Astrocyte (in vitro differentiated cells and primary cell): ENCODE measurements at regions not wholly inside any gene's neighbourhood (a gene's known extent, or its start where the extent isn't known, plus 50 kb on each side); places are given as distances from the start of the nearest gene placed in this dataset.
"Not testable (repeated sequence)": the region's sequence is repeated elsewhere in the genome, so short reads cannot be mapped to it uniquely, and the experiment has no call there.

Source experiments
- DNase-seq: peaks from one replicate; pipeline ENCODE4 v3.0.0-alpha.2; 2010; ENCODE audit warnings: low read depth
- FAIRE-seq: peaks from 2 replicates; lab custom pipeline; 2011; peaks lifted over from hg19 to GRCh38; lab: Jason Lieb, UNC
- H2AFZ ChIP-seq: 2 replicates; pipeline ENCODE4 v1.6.0; 2012; ENCODE audit warnings: low read depth, low read length, inconsistent platforms
- H3K27ac ChIP-seq: 2 replicates; pipeline ENCODE4 v1.5.1; 2011; ENCODE audit warnings: low read depth, low read length, inconsistent platforms
- H3K27me3 ChIP-seq: 2 replicates; pipeline ENCODE4 v1.6.0; 2011; ENCODE audit warnings: low read length, inconsistent platforms; ENCODE audit not compliant: insufficient read depth
- H3K36me3 ChIP-seq: 2 replicates; pipeline ENCODE4 v1.5.1; 2011; ENCODE audit warnings: low read length, inconsistent platforms; ENCODE audit not compliant: insufficient read depth
- H3K4me1 ChIP-seq: 2 replicates; pipeline ENCODE4 v1.5.1; 2011; ENCODE audit warnings: low read length, inconsistent platforms; ENCODE audit not compliant: insufficient read depth
- H3K4me2 ChIP-seq: 2 replicates; pipeline ENCODE4 v1.6.0; 2012; ENCODE audit warnings: low read length, inconsistent platforms
- H3K4me3 ChIP-seq: 2 replicates; pipeline ENCODE4 v1.5.1; 2011; ENCODE audit warnings: low read depth, mild to moderate bottlenecking, low read length, inconsistent platforms; ENCODE audit not compliant: insufficient read depth
- H3K79me2 ChIP-seq: 2 replicates; pipeline ENCODE4 v1.6.0; 2012; ENCODE audit warnings: mild to moderate bottlenecking, low read length, inconsistent platforms; ENCODE audit not compliant: insufficient read depth
- H3K9ac ChIP-seq: 2 replicates; pipeline ENCODE4 v1.6.0; 2012; ENCODE audit warnings: mild to moderate bottlenecking, low read length, inconsistent platforms
- H3K9me3 ChIP-seq: 2 replicates; pipeline ENCODE4 v1.5.1; 2012; ENCODE audit warnings: low read depth, mild to moderate bottlenecking, low read length, inconsistent platforms; ENCODE audit not compliant: insufficient read depth
- H4K20me1 ChIP-seq: 2 replicates; pipeline ENCODE4 v1.6.0; 2012; ENCODE audit warnings: low read length, inconsistent platforms; ENCODE audit not compliant: insufficient read depth
- H3K27ac Mint-ChIP-seq: one replicate; pipeline ENCODE4 v1.8.0; 2021; ENCODE audit warnings: mild to moderate bottlenecking, mixed read lengths; ENCODE audit not compliant: unreplicated experiment
- H3K27me3 Mint-ChIP-seq: one replicate; pipeline ENCODE4 v1.8.0; 2021; ENCODE audit warnings: low read depth, mixed read lengths; ENCODE audit not compliant: unreplicated experiment
- H3K36me3 Mint-ChIP-seq: one replicate; pipeline ENCODE4 v1.8.0; 2021; ENCODE audit warnings: low read depth, mixed read lengths; ENCODE audit not compliant: unreplicated experiment
- H3K4me1 Mint-ChIP-seq: one replicate; pipeline ENCODE4 v1.8.0; 2021; ENCODE audit warnings: low read depth, mixed read lengths; ENCODE audit not compliant: unreplicated experiment
- H3K4me3 Mint-ChIP-seq: one replicate; pipeline ENCODE4 v1.8.0; 2021; ENCODE audit warnings: mild to moderate bottlenecking, moderate library complexity, mixed read lengths; ENCODE audit not compliant: unreplicated experiment
- H3K9me3 Mint-ChIP-seq: one replicate; pipeline ENCODE4 v1.8.0; 2021; ENCODE audit warnings: mild to moderate bottlenecking, mixed read lengths; ENCODE audit not compliant: unreplicated experiment
- EZH2 ChIP-seq: IDR thresholded peaks from 2 replicates; pipeline ENCODE4 v1.6.1; 2012; ENCODE audit warnings: mild to moderate bottlenecking, low read length, inconsistent platforms; ENCODE audit not compliant: insufficient read depth
- TF ChIP-seq, protein P1 (sequence below): IDR thresholded peaks from 2 replicates; pipeline ENCODE4 v1.5.1; 2011; ENCODE audit warnings: low read depth, mild to moderate bottlenecking, inconsistent platforms, low read length, moderate library complexity; ENCODE audit not compliant: insufficient read depth

- no peak overlapping the region for H2AFZ ChIP-seq
- H3K36me3 ChIP-seq, result no peaks in the 10 kb centered on the region
- H4K20me1 ChIP-seq, result no peaks in the 10 kb centered on the region
- peaks cover 3% of the 10 kb centered on the region for H3K27me3 ChIP-seq
- no peak overlapping the region for H3K4me2 ChIP-seq
- FAIRE-seq, result no peak
- Mint-ChIP-seq H3K4me3 (no peak overlapping the region), H3K36me3 (peaks cover 4% of the 10 kb centered on the region), H3K27ac (no peak overlapping the region), H3K27me3 (no peaks in the 10 kb centered on the region), H3K9me3 (peaks cover 14% of the 10 kb centered on the region), H3K4me1 (no peaks in the 10 kb centered on the region)
- no peak overlapping the region for H3K27ac ChIP-seq
- TF ChIP-seq, protein P1, sequence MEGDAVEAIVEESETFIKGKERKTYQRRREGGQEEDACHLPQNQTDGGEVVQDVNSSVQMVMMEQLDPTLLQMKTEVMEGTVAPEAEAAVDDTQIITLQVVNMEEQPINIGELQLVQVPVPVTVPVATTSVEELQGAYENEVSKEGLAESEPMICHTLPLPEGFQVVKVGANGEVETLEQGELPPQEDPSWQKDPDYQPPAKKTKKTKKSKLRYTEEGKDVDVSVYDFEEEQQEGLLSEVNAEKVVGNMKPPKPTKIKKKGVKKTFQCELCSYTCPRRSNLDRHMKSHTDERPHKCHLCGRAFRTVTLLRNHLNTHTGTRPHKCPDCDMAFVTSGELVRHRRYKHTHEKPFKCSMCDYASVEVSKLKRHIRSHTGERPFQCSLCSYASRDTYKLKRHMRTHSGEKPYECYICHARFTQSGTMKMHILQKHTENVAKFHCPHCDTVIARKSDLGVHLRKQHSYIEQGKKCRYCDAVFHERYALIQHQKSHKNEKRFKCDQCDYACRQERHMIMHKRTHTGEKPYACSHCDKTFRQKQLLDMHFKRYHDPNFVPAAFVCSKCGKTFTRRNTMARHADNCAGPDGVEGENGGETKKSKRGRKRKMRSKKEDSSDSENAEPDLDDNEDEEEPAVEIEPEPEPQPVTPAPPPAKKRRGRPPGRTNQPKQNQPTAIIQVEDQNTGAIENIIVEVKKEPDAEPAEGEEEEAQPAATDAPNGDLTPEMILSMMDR, result no peak
- no peak for TF ChIP-seq EZH2
- H3K4me3 ChIP-seq, result no peak overlapping the region
- peak; percentile 27 for DNase-seq
- no peaks in the 10 kb centered on the region for H3K4me1 ChIP-seq
- no peak overlapping the region for H3K9ac ChIP-seq
- peaks cover 2% of the 10 kb centered on the region for H3K9me3 ChIP-seq
- no peaks in the 10 kb centered on the region for H3K79me2 ChIP-seq
Observed at GRCh38 chr4:38470735-38471262, 193.2 kb upstream of the KLF3 start.

GRCh38 chr4:38482696-38483095, 181.3 kb upstream of the KLF3 start:
- Mint-ChIP-seq H3K4me1 (no peaks in the 10 kb centered on the region), H3K36me3 (no peaks in the 10 kb centered on the region), H3K27ac (no peak overlapping the region), H3K4me3 (no peak overlapping the region), H3K9me3 (peaks cover 8% of the 10 kb centered on the region), H3K27me3 (no peaks in the 10 kb centered on the region)
- Histone ChIP-seq H3K4me2 (no peak overlapping the region), H3K27ac (no peak overlapping the region), H4K20me1 (no peaks in the 10 kb centered on the region), H3K27me3 (no peaks in the 10 kb centered on the region), H3K36me3 (no peaks in the 10 kb centered on the region), H2AFZ (no peak overlapping the region), H3K79me2 (no peaks in the 10 kb centered on the region), H3K4me1 (no peaks in the 10 kb centered on the region), H3K9me3 (no peaks in the 10 kb centered on the region), H3K9ac (no peak overlapping the region), H3K4me3 (no peak overlapping the region)
- DNase-seq, result no peak
- TF ChIP-seq, protein P1, result no peak
- no peak for TF ChIP-seq EZH2
- no peak for FAIRE-seq

- not testable (repeated sequence) for H3K9me3 Mint-ChIP-seq, H3K27me3 Mint-ChIP-seq, H3K9ac ChIP-seq, H2AFZ ChIP-seq, H4K20me1 ChIP-seq, H3K36me3 Mint-ChIP-seq, H3K27me3 ChIP-seq, H3K4me1 ChIP-seq, H3K36me3 ChIP-seq, H3K4me1 Mint-ChIP-seq, H3K4me3 Mint-ChIP-seq, H3K79me2 ChIP-seq, H3K27ac Mint-ChIP-seq, H3K9me3 ChIP-seq, FAIRE-seq, H3K4me3 ChIP-seq, DNase-seq, H3K27ac ChIP-seq, H3K4me2 ChIP-seq
Observed at GRCh38 chr4:38483628-38484027, 180.4 kb upstream of the KLF3 start.
